H9 (cell line): ENCODE measurements at regions not wholly inside any gene's neighbourhood (a gene's known extent, or its start where the extent isn't known, plus 50 kb on each side); places are given as distances from the start of the nearest gene placed in this dataset.

Source experiments
- DNase-seq: peaks from one replicate; pipeline ENCODE4 v3.0.0-alpha.2; 2017
- H2AFZ ChIP-seq: one replicate; pipeline ENCODE4 v1.6.1; 2013; ENCODE audit warnings: mild to moderate bottlenecking, low read length, control low read depth, moderate library complexity
- H2AK5ac ChIP-seq: 2 replicates; pipeline ENCODE4 v1.6.1; 2013; ENCODE audit warnings: low read length, control low read depth, mixed read lengths; ENCODE audit not compliant: insufficient read length
- H2BK120ac ChIP-seq: one replicate; pipeline ENCODE4 v1.6.1; 2013; ENCODE audit warnings: low read depth, mild to moderate bottlenecking, low read length, control low read depth, inconsistent platforms; ENCODE audit not compliant: poor library complexity, severe bottlenecking
- H2BK12ac ChIP-seq: 2 replicates; pipeline ENCODE4 v1.6.1; 2013; ENCODE audit warnings: low read length, control low read depth, mixed read lengths, low read depth; ENCODE audit not compliant: insufficient read length
- H2BK15ac ChIP-seq: 2 replicates; pipeline ENCODE4 v1.6.1; 2013; ENCODE audit warnings: low read depth, low read length, control low read depth
- H2BK20ac ChIP-seq: one replicate; pipeline ENCODE4 v1.6.1; 2013; ENCODE audit warnings: low read depth, mild to moderate bottlenecking, low read length, control low read depth, inconsistent platforms; ENCODE audit not compliant: poor library complexity, severe bottlenecking
- H2BK5ac ChIP-seq: 2 replicates; pipeline ENCODE4 v1.6.1; 2013; ENCODE audit warnings: low read length, control low read depth, mixed read lengths; ENCODE audit not compliant: insufficient read length
- H3K14ac ChIP-seq: 2 replicates; pipeline ENCODE4 v1.6.1; 2013; ENCODE audit warnings: low read length, control low read depth; ENCODE audit not compliant: insufficient read depth
- H3K18ac ChIP-seq: 2 replicates; pipeline ENCODE4 v1.6.1; 2013; ENCODE audit warnings: low read depth, mild to moderate bottlenecking, mixed read lengths, low read length, control low read depth; ENCODE audit not compliant: insufficient read length
- H3K23ac ChIP-seq: 2 replicates; pipeline ENCODE4 v1.6.1; 2013; ENCODE audit warnings: low read length, control low read depth, mixed read lengths, low read depth; ENCODE audit not compliant: insufficient read length
- H3K23me2 ChIP-seq: 2 replicates; pipeline ENCODE4 v1.6.1; 2013; ENCODE audit warnings: low read depth, mild to moderate bottlenecking, mixed read lengths, low read length, control low read depth; ENCODE audit not compliant: insufficient read length, poor library complexity, severe bottlenecking
- H3K27ac ChIP-seq: 2 replicates; pipeline ENCODE4 v1.5.1; 2013; ENCODE audit warnings: low read length, control low read depth, mixed read lengths, low read depth; ENCODE audit not compliant: insufficient read length
- H3K27me3 ChIP-seq: 2 replicates; pipeline ENCODE4 v1.6.1; 2013; ENCODE audit warnings: low read length, control low read depth, inconsistent platforms; ENCODE audit not compliant: insufficient read depth
- H3K4ac ChIP-seq: 2 replicates; pipeline ENCODE4 v1.6.1; 2013; ENCODE audit warnings: low read depth, mild to moderate bottlenecking, control low read depth, inconsistent platforms, low read length, moderate library complexity
- H3K4me1 ChIP-seq: 2 replicates; pipeline ENCODE4 v1.6.1; 2013; ENCODE audit warnings: low read length, control low read depth, inconsistent platforms; ENCODE audit not compliant: insufficient read depth
- H3K4me2 ChIP-seq: 2 replicates; pipeline ENCODE4 v1.6.1; 2013; ENCODE audit warnings: low read length, control low read depth, mixed read lengths; ENCODE audit not compliant: insufficient read length, insufficient read depth
- H3K56ac ChIP-seq: 2 replicates; pipeline ENCODE4 v1.6.1; 2013; ENCODE audit warnings: low read depth, mild to moderate bottlenecking, mixed read lengths, low read length, control low read depth; ENCODE audit not compliant: insufficient read length
- H3K79me1 ChIP-seq: 2 replicates; pipeline ENCODE4 v1.6.1; 2013; ENCODE audit warnings: low read depth, mild to moderate bottlenecking, moderate library complexity, low read length, control low read depth, inconsistent platforms; ENCODE audit not compliant: insufficient read depth, poor library complexity, severe bottlenecking
- H3K79me2 ChIP-seq: 2 replicates; pipeline ENCODE4 v1.6.1; 2013; ENCODE audit warnings: low read length, control low read depth, inconsistent platforms; ENCODE audit not compliant: insufficient read depth
- H3K9ac ChIP-seq: 2 replicates; pipeline ENCODE4 v1.6.1; 2013; ENCODE audit warnings: low read length, control low read depth, mixed read lengths; ENCODE audit not compliant: insufficient read length; ENCODE audit errors: extremely low read depth
- H3K9me3 ChIP-seq: one replicate; pipeline ENCODE4 v1.6.1; 2013; ENCODE audit warnings: low read depth, low read length, inconsistent platforms; ENCODE audit not compliant: control insufficient read depth
- H3T11ph ChIP-seq: one replicate; pipeline ENCODE4 v1.6.1; 2013; ENCODE audit warnings: mild to moderate bottlenecking, low read length, control low read depth, inconsistent platforms
- H4K20me1 ChIP-seq: one replicate; pipeline ENCODE4 v1.6.1; 2013; ENCODE audit not compliant: control insufficient read depth, insufficient read length, insufficient read depth
- H4K5ac ChIP-seq: 2 replicates; pipeline ENCODE4 v1.6.1; 2013; ENCODE audit warnings: low read depth, mild to moderate bottlenecking, mixed read lengths, low read length, control low read depth; ENCODE audit not compliant: insufficient read length
- H4K8ac ChIP-seq: replicated peaks from 2 replicates; pipeline ENCODE4 v1.6.1; 2013; ENCODE audit warnings: low read length, control low read depth, mixed read lengths, low read depth; ENCODE audit not compliant: insufficient read length
- H4K91ac ChIP-seq: 2 replicates; pipeline ENCODE4 v1.6.1; 2013; ENCODE audit warnings: low read depth, mild to moderate bottlenecking, moderate library complexity, mixed read lengths, low read length, control low read depth; ENCODE audit not compliant: insufficient read length
- H3K27ac Mint-ChIP-seq, 3 experiments: 2 replicates in 2 of 3; 3 replicates in 1 of 3; pipeline ENCODE4 v1.8.0; 2020 to 2021; ENCODE audit warnings: mixed read lengths in 3 of 3, mild to moderate bottlenecking in 1 of 3, moderate library complexity in 1 of 3
- H3K27me3 Mint-ChIP-seq: 2 replicates; pipeline ENCODE4 v1.8.0; 2021; ENCODE audit warnings: low read depth, mild to moderate bottlenecking, moderate library complexity, mixed read lengths
- H3K36me3 Mint-ChIP-seq, 3 experiments: 2 replicates in 2 of 3; 3 replicates in 1 of 3; pipeline ENCODE4 v1.8.0; 2020 to 2021; ENCODE audit warnings: low read depth in 3 of 3, mixed read lengths in 3 of 3; ENCODE audit not compliant: insufficient read depth in 1 of 3
- H3K4me1 Mint-ChIP-seq, 2 experiments: 2 replicates each; pipeline ENCODE4 v1.8.0; 2020; ENCODE audit warnings: mixed read lengths in 2 of 2
- H3K4me3 Mint-ChIP-seq, 2 experiments: 2 replicates in 1 of 2; 3 replicates in 1 of 2; pipeline ENCODE4 v1.8.0; 2020 to 2021; ENCODE audit warnings: mild to moderate bottlenecking in 2 of 2, mixed read lengths in 2 of 2, moderate library complexity in 1 of 2
- H3K9me3 Mint-ChIP-seq, 2 experiments: 2 replicates in 1 of 2; 3 replicates in 1 of 2; pipeline ENCODE4 v1.8.0; 2020; ENCODE audit warnings: mild to moderate bottlenecking in 2 of 2, mixed read lengths in 2 of 2, moderate library complexity in 1 of 2
- CTCF ChIP-seq: fragments of 200-600 bp; sonication (generic); conservative IDR thresholded peaks from 3 replicates; pipeline ENCODE4 v1.8.0; 2021; ENCODE audit warnings: antibody characterized with exemption, mild to moderate bottlenecking
- WGBS: extraction: QIAGEN DNeasy Blood & Tissue Kit; methylation state at CpG from one replicate; pipeline ENCODE4 v1.1.7; 2013; ENCODE audit warnings: missing lambda C conversion rate, low lambda C conversion rate, mixed read lengths; ENCODE audit not compliant: insufficient read length; ENCODE audit errors: extremely low coverage; 5-methylcytosine and 5-hydroxymethylcytosine counted together

GRCh38 chr1:80453775-80454174 is 1347.0 kb upstream of the ADGRL2 start:
- Histone ChIP-seq H3K56ac (no peak overlapping the region), H3K18ac (no peak overlapping the region), H3K23me2 (no peaks in the 10 kb centered on the region), H2BK120ac (no peak overlapping the region), H3K4me1 (no peaks in the 10 kb centered on the region), H3K27ac (no peak overlapping the region), H3K4me2 (no peak overlapping the region), H4K91ac (no peak overlapping the region), H4K20me1 (no peaks in the 10 kb centered on the region), H2BK12ac (no peak overlapping the region), H2AFZ (no peak overlapping the region), H3K27me3 (no peaks in the 10 kb centered on the region), H4K8ac (no peak overlapping the region), H2BK5ac (no peak overlapping the region), H3K79me2 (no peaks in the 10 kb centered on the region), H3K9me3 (no peaks in the 10 kb centered on the region), H2BK15ac (no peak overlapping the region), H3K79me1 (no peaks in the 10 kb centered on the region), H3K14ac (no peak overlapping the region), H2BK20ac (no peak overlapping the region), H2AK5ac (no peak overlapping the region), H3K23ac (no peak overlapping the region), H3K4ac (no peak overlapping the region), H3K9ac (no peak overlapping the region), H4K5ac (no peak overlapping the region), H3T11ph (no peak overlapping the region)
- no peak for TF ChIP-seq CTCF
- Mint-ChIP-seq H3K9me3 (peaks cover 0 to 3% of the 10 kb centered on the region in 2 experiments; a peak in 2 of 5 replicates), H3K27me3 (no peaks in the 10 kb centered on the region), H3K4me3 (no peak overlapping the region), H3K27ac (no peak overlapping the region), H3K4me1 (peaks cover 10% of the 10 kb centered on the region in 2 experiments), H3K36me3 (peaks cover 0 to 4% (median 0%) of the 10 kb centered on the region in 3 experiments; a peak in 2 of 7 replicates)
- no peak for DNase-seq
- no CpG with 5 or more reads among the region's 2 CpGs for WGBS
